GM23338 (cell line): ENCODE measurements at regions not wholly inside any gene's neighbourhood (a gene's known extent, or its start where the extent isn't known, plus 50 kb on each side); places are given as distances from the start of the nearest gene placed in this dataset.

Source experiments
- ATAC-seq: fragments of 200-7000 bp; cut with Tn5 transposase; 3 replicates; pipeline ENCODE4 v1.9.1; 2020
- DNase-seq: peaks from one replicate; pipeline ENCODE4 v3.0.0-alpha.2; 2015; ENCODE audit warnings: low spot score
- H2AFZ ChIP-seq: fragments of 200-600 bp; sonication (generic); 2 replicates; pipeline ENCODE4 v1.8.0; 2016; ENCODE audit warnings: antibody characterized with exemption, mild to moderate bottlenecking, moderate library complexity
- H3F3A ChIP-seq: fragments of 200-600 bp; sonication (generic); replicated peaks from 2 replicates; pipeline ENCODE4 v1.8.0; 2017; ENCODE audit warnings: antibody characterized with exemption, mixed run types, low read depth
- H3K27ac ChIP-seq: fragments of 200-600 bp; sonication (generic); 2 replicates; pipeline ENCODE4 v1.6.1; 2016; ENCODE audit warnings: low read depth
- H3K27me3 ChIP-seq: fragments of 200-600 bp; sonication (generic); 2 replicates; pipeline ENCODE4 v1.8.0; 2016; ENCODE audit warnings: mild to moderate bottlenecking, mixed run types, moderate library complexity; ENCODE audit not compliant: insufficient read depth
- H3K36me3 ChIP-seq: fragments of 200-600 bp; sonication (generic); 2 replicates; pipeline ENCODE4 v1.8.0; 2016; ENCODE audit warnings: mild to moderate bottlenecking; ENCODE audit not compliant: insufficient read depth
- H3K4me1 ChIP-seq: fragments of 200-600 bp; sonication (generic); 2 replicates; pipeline ENCODE4 v1.8.0; 2016; ENCODE audit warnings: mild to moderate bottlenecking, moderate library complexity; ENCODE audit not compliant: insufficient read depth
- H3K4me2 ChIP-seq: fragments of 200-600 bp; sonication (generic); 2 replicates; pipeline ENCODE4 v1.7.1; 2017; ENCODE audit warnings: mixed run types
- H3K4me3 ChIP-seq: fragments of 200-600 bp; sonication (generic); 2 replicates; pipeline ENCODE4 v1.6.1; 2016; ENCODE audit warnings: mixed run types
- H3K79me2 ChIP-seq: fragments of 200-600 bp; sonication (generic); replicated peaks from 2 replicates; pipeline ENCODE4 v1.8.0; 2017; ENCODE audit warnings: mild to moderate bottlenecking; ENCODE audit not compliant: insufficient read depth
- H3K9me2 ChIP-seq: fragments of 200-600 bp; sonication (generic); 2 replicates; pipeline ENCODE4 v1.8.0; 2017; ENCODE audit not compliant: insufficient read depth
- H4K20me1 ChIP-seq: fragments of 200-600 bp; sonication (generic); replicated peaks from 2 replicates; pipeline ENCODE4 v1.8.0; 2017; ENCODE audit warnings: mild to moderate bottlenecking; ENCODE audit not compliant: insufficient read depth
- H3K27ac Mint-ChIP-seq: 2 replicates; pipeline ENCODE4 v1.8.0; 2020; ENCODE audit warnings: inconsistent platforms, mild to moderate bottlenecking, moderate library complexity, mixed read lengths
- H3K27me3 Mint-ChIP-seq: 3 replicates; pipeline ENCODE4 v1.8.0; 2022; ENCODE audit warnings: low read depth, mild to moderate bottlenecking, moderate library complexity, mixed read lengths, inconsistent platforms; ENCODE audit not compliant: insufficient read depth, poor library complexity
- H3K36me3 Mint-ChIP-seq: 3 replicates; pipeline ENCODE4 v1.8.0; 2021; ENCODE audit warnings: low read depth, mild to moderate bottlenecking, inconsistent platforms, moderate library complexity, mixed read lengths
- H3K4me1 Mint-ChIP-seq: 3 replicates; pipeline ENCODE4 v1.8.0; 2020; ENCODE audit warnings: mild to moderate bottlenecking, inconsistent platforms, mixed read lengths
- H3K4me3 Mint-ChIP-seq: 3 replicates; pipeline ENCODE4 v1.8.0; 2021; ENCODE audit warnings: moderate library complexity, mild to moderate bottlenecking, inconsistent platforms, mixed read lengths
- H3K9me3 Mint-ChIP-seq: 3 replicates; pipeline ENCODE4 v1.8.0; 2020; ENCODE audit warnings: moderate library complexity, mild to moderate bottlenecking, inconsistent platforms, mixed read lengths
- EZH2 ChIP-seq: fragments of 200-600 bp; sonication (generic); IDR thresholded peaks from one replicate; pipeline ENCODE4 v1.8.0; 2017; ENCODE audit warnings: antibody characterized with exemption, mild to moderate bottlenecking, low read depth; ENCODE audit not compliant: unreplicated experiment
- NANOG ChIP-seq: IDR thresholded peaks from 2 replicates; pipeline ENCODE4 v1.6.1; 2016; ENCODE audit warnings: antibody characterized with exemption, borderline replicate concordance
- TF ChIP-seq, protein P1 (sequence below), 2 experiments: fragments of 200-600 bp in 1 of 2; sonication (generic) in 1 of 2; conservative IDR thresholded peaks; 2 replicates each; pipeline versions ENCODE4 v1.5.1 to v1.6.1; 2016 to 2017; ENCODE audit warnings: antibody characterized with exemption in 2 of 2, low read depth in 2 of 2, mild to moderate bottlenecking in 2 of 2, moderate library complexity in 1 of 2
- TF ChIP-seq, protein P2 (sequence below): fragments of 250-450 bp; sonication (Bioruptor Pico); IDR thresholded peaks from 2 replicates; pipeline ENCODE4 v1.5.0; 2020; ENCODE audit warnings: mild to moderate bottlenecking, moderate library complexity

DNA sequence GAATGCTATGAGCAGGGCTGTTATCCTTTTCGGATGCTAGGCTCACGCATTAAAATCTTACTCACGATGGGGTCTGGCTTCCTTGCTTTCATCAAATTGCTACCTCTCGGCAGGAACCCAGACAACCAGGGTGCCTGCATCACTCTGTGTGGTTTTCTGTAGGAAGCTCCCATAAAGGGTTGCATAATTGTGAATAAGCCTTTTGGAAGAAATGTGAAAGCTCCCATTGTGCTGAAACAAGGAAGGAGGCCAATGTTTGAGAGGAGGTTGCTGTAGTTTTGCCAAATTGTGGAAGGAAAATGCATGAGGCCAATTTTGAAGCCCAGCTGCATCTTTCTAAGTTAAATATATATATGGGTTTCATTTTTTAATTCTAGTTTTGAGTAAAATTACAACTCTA lies 615.5 kb downstream of the C6orf118 start:
- Mint-ChIP-seq H3K27ac (peak overlapping the region; percentile 66), H3K4me1 (peaks cover 36% of the 10 kb centered on the region), H3K9me3 (no peaks in the 10 kb centered on the region), H3K4me3 (peak overlapping the region; percentile 21; the same call in 1 of the 3 replicates), H3K27me3 (no peaks in the 10 kb centered on the region), H3K36me3 (peaks cover 3% of the 10 kb centered on the region; the same call in 2 of the 3 replicates)
- DNase-seq = peak; percentile 27
- Histone ChIP-seq H3K79me2 (no peaks in the 10 kb centered on the region), H4K20me1 (no peaks in the 10 kb centered on the region), H3K9me2 (0 out of 2 replicates have a peak, but pooled peaks cover 5% of the 10 kb centered on the region), H3K4me3 (peak overlapping the region; percentile 25; the same call in 1 of the 2 replicates), H2AFZ (no peak overlapping the region), H3K36me3 (no peaks in the 10 kb centered on the region), H3K4me2 (peak overlapping the region; percentile 65), H3K27me3 (no peaks in the 10 kb centered on the region), H3K4me1 (peaks cover 49% of the 10 kb centered on the region), H3K27ac (peak overlapping the region; percentile 33; the same call in 1 of the 2 replicates), H3F3A (no peaks in the 10 kb centered on the region)
- TF ChIP-seq NANOG (peak; percentile 52; the same call in 1 of the 2 replicates), EZH2 (no peak)
- peak; percentile 90 for ATAC-seq

DNA sequence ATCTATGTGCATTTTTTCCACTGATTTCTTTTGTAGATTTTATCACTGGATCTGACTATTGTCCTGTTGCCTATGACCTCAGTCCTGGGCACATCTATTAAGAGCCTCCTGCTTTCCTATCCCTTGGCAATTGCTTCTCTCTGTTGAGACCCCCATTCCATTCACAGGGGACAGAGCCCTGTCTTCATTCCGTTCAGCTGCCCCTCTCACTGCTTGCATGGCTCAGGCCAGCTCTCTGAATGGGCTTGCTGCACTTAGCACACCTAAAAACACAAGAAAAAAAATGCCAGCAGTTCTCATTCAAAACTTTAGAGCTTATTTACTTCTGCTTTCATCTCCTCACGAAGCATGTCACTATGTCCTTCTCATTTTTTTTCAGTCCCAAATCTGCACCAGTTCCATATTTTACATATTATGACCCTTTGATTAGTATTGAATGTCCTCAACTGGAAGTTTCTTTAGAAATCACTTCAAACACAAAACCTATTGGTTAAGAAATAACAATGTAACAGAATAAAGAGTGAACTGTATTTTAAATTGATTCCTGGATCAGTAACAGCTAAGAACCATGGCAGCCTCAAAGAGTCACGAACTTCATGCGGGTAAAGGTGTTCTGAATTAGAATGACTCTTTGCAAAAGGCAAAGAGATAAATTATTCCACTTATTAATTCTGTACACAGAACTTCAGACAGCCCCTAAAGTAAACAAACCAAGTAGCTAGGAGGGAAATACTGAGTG lies 616.5 kb downstream of the C6orf118 start:
- H3K79me2 ChIP-seq = no peaks in the 10 kb centered on the region
- H3K27me3 ChIP-seq = no peaks in the 10 kb centered on the region
- H3K4me3 ChIP-seq = no peak overlapping the region
- H3K27ac ChIP-seq = 0 out of 2 replicates have a peak overlapping the region, but pooled peaks have one; percentile 13
- H4K20me1 ChIP-seq = no peaks in the 10 kb centered on the region
- peak overlapping the region; percentile 65; the same call in 1 of the 2 replicates for H3K4me2 ChIP-seq
- DNase-seq = peak; percentile 3
- peak; percentile 61 for ATAC-seq
- Mint-ChIP-seq H3K27ac (peak overlapping the region; percentile 62), H3K27me3 (no peaks in the 10 kb centered on the region), H3K36me3 (peaks cover 3% of the 10 kb centered on the region; the same call in 1 of the 3 replicates), H3K4me1 (peaks cover 36% of the 10 kb centered on the region), H3K9me3 (no peaks in the 10 kb centered on the region), H3K4me3 (no peak overlapping the region)
- no peaks in the 10 kb centered on the region for H3K36me3 ChIP-seq
- 0 out of 2 replicates have a peak overlapping the region, but pooled peaks have one; percentile 7 for H2AFZ ChIP-seq
- H3K9me2 ChIP-seq = 0 out of 2 replicates have a peak, but pooled peaks cover 5% of the 10 kb centered on the region
- H3K4me1 ChIP-seq = peaks cover 49% of the 10 kb centered on the region
- no peaks in the 10 kb centered on the region for H3F3A ChIP-seq
- TF ChIP-seq, protein P1, sequence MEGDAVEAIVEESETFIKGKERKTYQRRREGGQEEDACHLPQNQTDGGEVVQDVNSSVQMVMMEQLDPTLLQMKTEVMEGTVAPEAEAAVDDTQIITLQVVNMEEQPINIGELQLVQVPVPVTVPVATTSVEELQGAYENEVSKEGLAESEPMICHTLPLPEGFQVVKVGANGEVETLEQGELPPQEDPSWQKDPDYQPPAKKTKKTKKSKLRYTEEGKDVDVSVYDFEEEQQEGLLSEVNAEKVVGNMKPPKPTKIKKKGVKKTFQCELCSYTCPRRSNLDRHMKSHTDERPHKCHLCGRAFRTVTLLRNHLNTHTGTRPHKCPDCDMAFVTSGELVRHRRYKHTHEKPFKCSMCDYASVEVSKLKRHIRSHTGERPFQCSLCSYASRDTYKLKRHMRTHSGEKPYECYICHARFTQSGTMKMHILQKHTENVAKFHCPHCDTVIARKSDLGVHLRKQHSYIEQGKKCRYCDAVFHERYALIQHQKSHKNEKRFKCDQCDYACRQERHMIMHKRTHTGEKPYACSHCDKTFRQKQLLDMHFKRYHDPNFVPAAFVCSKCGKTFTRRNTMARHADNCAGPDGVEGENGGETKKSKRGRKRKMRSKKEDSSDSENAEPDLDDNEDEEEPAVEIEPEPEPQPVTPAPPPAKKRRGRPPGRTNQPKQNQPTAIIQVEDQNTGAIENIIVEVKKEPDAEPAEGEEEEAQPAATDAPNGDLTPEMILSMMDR (conservative IDR thresholded peaks at IDR 0.05; ENCODE audit: low read depth in 2 of 2) = no peak
- TF ChIP-seq, protein P2, sequence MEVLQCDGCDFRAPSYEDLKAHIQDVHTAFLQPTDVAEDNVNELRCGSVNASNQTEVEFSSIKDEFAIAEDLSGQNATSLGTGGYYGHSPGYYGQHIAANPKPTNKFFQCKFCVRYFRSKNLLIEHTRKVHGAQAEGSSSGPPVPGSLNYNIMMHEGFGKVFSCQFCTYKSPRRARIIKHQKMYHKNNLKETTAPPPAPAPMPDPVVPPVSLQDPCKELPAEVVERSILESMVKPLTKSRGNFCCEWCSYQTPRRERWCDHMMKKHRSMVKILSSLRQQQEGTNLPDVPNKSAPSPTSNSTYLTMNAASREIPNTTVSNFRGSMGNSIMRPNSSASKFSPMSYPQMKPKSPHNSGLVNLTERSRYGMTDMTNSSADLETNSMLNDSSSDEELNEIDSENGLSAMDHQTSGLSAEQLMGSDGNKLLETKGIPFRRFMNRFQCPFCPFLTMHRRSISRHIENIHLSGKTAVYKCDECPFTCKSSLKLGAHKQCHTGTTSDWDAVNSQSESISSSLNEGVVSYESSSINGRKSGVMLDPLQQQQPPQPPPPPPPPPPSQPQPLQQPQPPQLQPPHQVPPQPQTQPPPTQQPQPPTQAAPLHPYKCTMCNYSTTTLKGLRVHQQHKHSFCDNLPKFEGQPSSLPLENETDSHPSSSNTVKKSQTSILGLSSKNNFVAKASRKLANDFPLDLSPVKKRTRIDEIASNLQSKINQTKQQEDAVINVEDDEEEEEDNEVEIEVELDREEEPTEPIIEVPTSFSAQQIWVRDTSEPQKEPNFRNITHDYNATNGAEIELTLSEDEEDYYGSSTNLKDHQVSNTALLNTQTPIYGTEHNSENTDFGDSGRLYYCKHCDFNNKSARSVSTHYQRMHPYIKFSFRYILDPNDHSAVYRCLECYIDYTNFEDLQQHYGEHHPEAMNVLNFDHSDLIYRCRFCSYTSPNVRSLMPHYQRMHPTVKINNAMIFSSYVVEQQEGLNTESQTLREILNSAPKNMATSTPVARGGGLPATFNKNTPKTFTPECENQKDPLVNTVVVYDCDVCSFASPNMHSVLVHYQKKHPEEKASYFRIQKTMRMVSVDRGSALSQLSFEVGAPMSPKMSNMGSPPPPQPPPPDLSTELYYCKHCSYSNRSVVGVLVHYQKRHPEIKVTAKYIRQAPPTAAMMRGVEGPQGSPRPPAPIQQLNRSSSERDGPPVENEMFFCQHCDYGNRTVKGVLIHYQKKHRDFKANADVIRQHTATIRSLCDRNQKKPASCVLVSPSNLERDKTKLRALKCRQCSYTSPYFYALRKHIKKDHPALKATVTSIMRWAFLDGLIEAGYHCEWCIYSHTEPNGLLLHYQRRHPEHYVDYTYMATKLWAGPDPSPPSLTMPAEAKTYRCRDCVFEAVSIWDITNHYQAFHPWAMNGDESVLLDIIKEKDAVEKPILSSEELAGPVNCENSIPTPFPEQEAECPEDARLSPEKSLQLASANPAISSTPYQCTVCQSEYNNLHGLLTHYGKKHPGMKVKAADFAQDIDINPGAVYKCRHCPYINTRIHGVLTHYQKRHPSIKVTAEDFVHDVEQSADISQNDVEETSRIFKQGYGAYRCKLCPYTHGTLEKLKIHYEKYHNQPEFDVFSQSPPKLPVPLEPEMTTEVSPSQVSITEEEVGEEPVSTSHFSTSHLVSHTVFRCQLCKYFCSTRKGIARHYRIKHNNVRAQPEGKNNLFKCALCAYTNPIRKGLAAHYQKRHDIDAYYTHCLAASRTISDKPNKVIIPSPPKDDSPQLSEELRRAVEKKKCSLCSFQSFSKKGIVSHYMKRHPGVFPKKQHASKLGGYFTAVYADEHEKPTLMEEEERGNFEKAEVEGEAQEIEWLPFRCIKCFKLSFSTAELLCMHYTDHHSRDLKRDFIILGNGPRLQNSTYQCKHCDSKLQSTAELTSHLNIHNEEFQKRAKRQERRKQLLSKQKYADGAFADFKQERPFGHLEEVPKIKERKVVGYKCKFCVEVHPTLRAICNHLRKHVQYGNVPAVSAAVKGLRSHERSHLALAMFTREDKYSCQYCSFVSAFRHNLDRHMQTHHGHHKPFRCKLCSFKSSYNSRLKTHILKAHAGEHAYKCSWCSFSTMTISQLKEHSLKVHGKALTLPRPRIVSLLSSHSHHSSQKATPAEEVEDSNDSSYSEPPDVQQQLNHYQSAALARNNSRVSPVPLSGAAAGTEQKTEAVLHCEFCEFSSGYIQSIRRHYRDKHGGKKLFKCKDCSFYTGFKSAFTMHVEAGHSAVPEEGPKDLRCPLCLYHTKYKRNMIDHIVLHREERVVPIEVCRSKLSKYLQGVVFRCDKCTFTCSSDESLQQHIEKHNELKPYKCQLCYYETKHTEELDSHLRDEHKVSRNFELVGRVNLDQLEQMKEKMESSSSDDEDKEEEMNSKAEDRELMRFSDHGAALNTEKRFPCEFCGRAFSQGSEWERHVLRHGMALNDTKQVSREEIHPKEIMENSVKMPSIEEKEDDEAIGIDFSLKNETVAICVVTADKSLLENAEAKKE (CRISPR knock-in tag) = no peak
